ENCODE measurements at regions not wholly inside any gene's neighbourhood (a gene's known extent, or its start where the extent isn't known, plus 50 kb on each side); places are given as distances from the start of the nearest gene placed in this dataset.
"Not testable (repeated sequence)": the region's sequence is repeated elsewhere in the genome, so short reads cannot be mapped to it uniquely, and the experiment has no call there.

DNA sequence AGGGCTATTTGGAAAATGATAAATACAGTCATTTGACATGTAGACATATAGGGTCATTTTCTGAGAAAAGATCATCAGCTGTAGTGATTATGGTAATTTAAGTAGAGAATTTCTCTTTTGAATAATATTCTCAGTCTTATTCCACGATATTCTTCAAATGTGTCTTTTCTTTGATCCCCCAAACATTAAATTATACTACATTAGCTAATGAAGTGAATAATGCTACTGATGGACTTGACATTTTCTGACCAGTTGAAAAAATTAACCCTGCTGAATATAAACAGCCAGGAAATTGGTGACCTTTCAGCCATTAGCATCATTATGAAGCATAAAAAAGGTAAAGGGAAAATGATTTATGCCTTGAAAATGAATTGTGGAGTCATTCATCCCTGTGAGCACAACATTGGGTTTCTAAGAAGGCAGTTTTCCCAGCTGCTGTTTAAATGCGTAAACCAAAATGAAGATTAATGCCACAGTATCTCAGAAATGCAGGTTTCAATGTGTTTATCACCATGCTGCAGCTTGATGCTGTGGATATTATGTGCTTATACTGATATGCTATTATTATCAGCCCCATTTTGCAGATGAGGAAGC, 489.1 kb downstream of the KCTD16 start:
- Histone ChIP-seq H3K36me3 (ENCODE audit: control insufficient read depth in 1 of 2, insufficient read depth in 2 of 2, low read length in 2 of 2) (no peaks in the 10 kb centered on the region), H3K4me3 (ENCODE audit: low read depth in 1 of 2, low read length in 2 of 2) (no peak overlapping the region), H3K9me3 (ENCODE audit: control insufficient read depth in 1 of 2, low read length in 2 of 2) (no peaks in the 10 kb centered on the region), H3K27me3 (ENCODE audit: low read depth, low read length) (no peaks in the 10 kb centered on the region), H3K27ac (ENCODE audit: low read length) (no peak overlapping the region), H3K4me1 (ENCODE audit: control insufficient read depth in 1 of 2, insufficient read depth in 2 of 2, low read length in 2 of 2) (no peaks in the 10 kb centered on the region)

DNA sequence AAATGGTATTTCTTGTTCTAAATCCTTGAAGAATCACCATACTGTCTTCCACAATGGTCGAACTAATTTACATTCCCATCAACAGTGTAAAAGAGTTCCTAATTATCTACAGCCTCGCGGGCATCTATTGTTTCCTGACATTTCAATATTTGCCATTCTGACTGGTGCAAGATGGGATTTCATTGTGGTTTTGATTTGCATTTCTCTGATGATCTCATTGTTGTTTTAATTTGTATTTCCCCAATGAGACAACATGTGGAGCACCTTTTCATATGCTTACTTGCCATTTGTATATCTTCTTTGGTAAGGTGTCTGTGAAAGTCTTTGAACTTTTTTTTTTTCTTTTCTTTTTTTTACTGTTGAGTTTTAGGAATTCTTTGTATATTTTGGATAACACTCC, 473.6 kb downstream of the KCTD16 start:
- H3K27ac ChIP-seq (ENCODE audit: low read length) = no peak overlapping the region
- no peaks in the 10 kb centered on the region for H3K36me3 ChIP-seq (ENCODE audit: control insufficient read depth in 1 of 2, insufficient read depth in 2 of 2, low read length in 2 of 2)
- H3K4me1 ChIP-seq (ENCODE audit: control insufficient read depth in 1 of 2, insufficient read depth in 2 of 2, low read length in 2 of 2) = no peaks in the 10 kb centered on the region
- no peaks in the 10 kb centered on the region for H3K27me3 ChIP-seq (ENCODE audit: low read depth, low read length)
- H3K4me3 ChIP-seq (ENCODE audit: low read depth in 1 of 2, low read length in 2 of 2) = no peak overlapping the region
- no peaks in the 10 kb centered on the region for H3K9me3 ChIP-seq (ENCODE audit: control insufficient read depth in 1 of 2, low read length in 2 of 2)

- Histone ChIP-seq H3K27ac (ENCODE audit: low read length) (no peak overlapping the region), H3K27me3 (ENCODE audit: low read depth, low read length) (no peaks in the 10 kb centered on the region), H3K4me1 (ENCODE audit: control insufficient read depth in 1 of 2, insufficient read depth in 2 of 2, low read length in 2 of 2) (no peaks in the 10 kb centered on the region), H3K36me3 (ENCODE audit: control insufficient read depth in 1 of 2, insufficient read depth in 2 of 2, low read length in 2 of 2) (no peaks in the 10 kb centered on the region), H3K9me3 (ENCODE audit: control insufficient read depth in 1 of 2, low read length in 2 of 2) (peaks cover 0 to 17% of the 10 kb centered on the region in 2 donors), H3K4me3 (ENCODE audit: low read depth in 1 of 2, low read length in 2 of 2) (no peak overlapping the region)
These were observed 468.1 kb downstream of the KCTD16 start for GRCh38 chr5:144638787-144639186.

- H3K9me3 ChIP-seq (ENCODE audit: control insufficient read depth in 1 of 2, low read length in 2 of 2) = peaks cover 8 to 30% of the 10 kb centered on the region in 2 donors
These were observed 463.5 kb downstream of the KCTD16 start for GRCh38 chr5:144634138-144634537.

GRCh38 chr5:144598451-144599068, 427.9 kb downstream of the KCTD16 start:
- H3K4me1 ChIP-seq (ENCODE audit: control insufficient read depth in 1 of 2, insufficient read depth in 2 of 2, low read length in 2 of 2) = peaks cover 0 to 4% of the 10 kb centered on the region in 2 donors
- no peak overlapping the region for H3K27ac ChIP-seq (ENCODE audit: low read length)
- no peak overlapping the region for H3K4me3 ChIP-seq (ENCODE audit: low read depth in 1 of 2, low read length in 2 of 2)
- H3K36me3 ChIP-seq (ENCODE audit: control insufficient read depth in 1 of 2, insufficient read depth in 2 of 2, low read length in 2 of 2) = no peaks in the 10 kb centered on the region
- peaks cover 0 to 2% of the 10 kb centered on the region in 2 donors for H3K9me3 ChIP-seq (ENCODE audit: control insufficient read depth in 1 of 2, low read length in 2 of 2)
- no peaks in the 10 kb centered on the region for H3K27me3 ChIP-seq (ENCODE audit: low read depth, low read length)

More at GRCh38 chr5:144634138-144634537, 463.5 kb downstream of the KCTD16 start:
- no peak overlapping the region for H3K27ac ChIP-seq (ENCODE audit: low read length)
- no peaks in the 10 kb centered on the region for H3K4me1 ChIP-seq (ENCODE audit: control insufficient read depth in 1 of 2, insufficient read depth in 2 of 2, low read length in 2 of 2)
- H3K36me3 ChIP-seq (ENCODE audit: control insufficient read depth in 1 of 2, insufficient read depth in 2 of 2, low read length in 2 of 2) = no peaks in the 10 kb centered on the region
- no peaks in the 10 kb centered on the region for H3K27me3 ChIP-seq (ENCODE audit: low read depth, low read length)
- H3K4me3 ChIP-seq (ENCODE audit: low read depth in 1 of 2, low read length in 2 of 2) = no peak overlapping the region

GRCh38 chr5:144596517-144596916, 425.8 kb downstream of the KCTD16 start:
- Histone ChIP-seq H3K4me1 (ENCODE audit: control insufficient read depth in 1 of 2, insufficient read depth in 2 of 2, low read length in 2 of 2) (peaks cover 0 to 4% of the 10 kb centered on the region in 2 donors), H3K36me3 (ENCODE audit: control insufficient read depth in 1 of 2, insufficient read depth in 2 of 2, low read length in 2 of 2) (no peaks in the 10 kb centered on the region), H3K9me3 (ENCODE audit: control insufficient read depth in 1 of 2, low read length in 2 of 2) (peaks cover 0 to 2% of the 10 kb centered on the region in 2 donors), H3K27ac (ENCODE audit: low read length) (no peak overlapping the region), H3K4me3 (ENCODE audit: low read depth in 1 of 2, low read length in 2 of 2) (no peak overlapping the region), H3K27me3 (ENCODE audit: low read depth, low read length) (no peaks in the 10 kb centered on the region)

DNA sequence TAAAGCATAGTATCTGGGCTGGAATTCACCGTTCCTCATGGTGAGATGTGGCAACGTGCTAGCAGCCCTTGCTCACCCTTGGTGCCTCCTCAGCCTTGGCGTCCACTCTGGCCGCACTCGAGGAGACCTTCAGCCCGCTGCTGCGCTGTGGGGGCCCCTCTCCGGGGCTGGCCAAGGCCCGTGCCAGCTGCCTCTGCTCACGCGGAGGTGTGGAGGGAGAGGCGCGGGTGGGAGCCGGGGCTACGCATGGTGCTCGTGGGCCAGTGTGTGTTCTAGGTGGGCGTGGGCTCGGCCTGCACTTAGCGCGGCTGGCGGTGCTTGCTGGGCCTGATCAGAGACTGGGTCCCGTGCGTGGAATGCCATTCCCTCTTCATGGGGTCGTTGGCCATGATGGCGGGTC, 424.2 kb downstream of the KCTD16 start:
- H3K9me3 ChIP-seq (ENCODE audit: control insufficient read depth in 1 of 2, low read length in 2 of 2) = peaks cover 0 to 2% of the 10 kb centered on the region in 2 donors

DNA sequence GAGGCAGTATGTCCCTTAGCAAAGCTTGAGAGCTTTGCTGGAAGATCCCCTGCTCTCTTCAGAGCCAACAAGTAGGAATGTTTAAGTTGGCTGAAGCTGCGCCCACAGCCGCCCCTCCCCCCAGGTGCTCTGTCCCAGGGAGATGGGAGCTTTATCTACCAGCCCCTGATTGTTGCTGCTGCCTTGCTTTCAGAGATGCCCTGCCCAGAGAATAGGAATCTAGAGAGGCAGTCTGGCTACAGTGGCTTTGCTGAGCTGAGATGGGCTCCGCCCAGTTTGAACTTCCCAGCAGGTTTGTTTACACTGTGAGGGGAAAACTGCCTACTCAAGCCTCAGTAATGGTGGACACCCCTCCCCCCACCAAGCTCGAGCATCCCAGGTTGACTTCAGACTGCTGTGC, 423.6 kb downstream of the KCTD16 start:
- H3K27ac ChIP-seq (ENCODE audit: low read length); H3K27me3 ChIP-seq (ENCODE audit: low read depth, low read length); H3K4me3 ChIP-seq (ENCODE audit: low read depth in 1 of 2, low read length in 2 of 2); H3K36me3 ChIP-seq (ENCODE audit: control insufficient read depth in 1 of 2, insufficient read depth in 2 of 2, low read length in 2 of 2); H3K9me3 ChIP-seq (ENCODE audit: control insufficient read depth in 1 of 2, low read length in 2 of 2); H3K4me1 ChIP-seq (ENCODE audit: control insufficient read depth in 1 of 2, insufficient read depth in 2 of 2, low read length in 2 of 2): not testable (repeated sequence)

More for the DNA sequence above, 424.2 kb downstream of the KCTD16 start:
- no peak overlapping the region for H3K27ac ChIP-seq (ENCODE audit: low read length)
- no peaks in the 10 kb centered on the region for H3K27me3 ChIP-seq (ENCODE audit: low read depth, low read length)
- no peak overlapping the region for H3K4me3 ChIP-seq (ENCODE audit: low read depth in 1 of 2, low read length in 2 of 2)
- no peaks in the 10 kb centered on the region for H3K36me3 ChIP-seq (ENCODE audit: control insufficient read depth in 1 of 2, insufficient read depth in 2 of 2, low read length in 2 of 2)
- peaks cover 0 to 4% of the 10 kb centered on the region in 2 donors for H3K4me1 ChIP-seq (ENCODE audit: control insufficient read depth in 1 of 2, insufficient read depth in 2 of 2, low read length in 2 of 2)

DNA sequence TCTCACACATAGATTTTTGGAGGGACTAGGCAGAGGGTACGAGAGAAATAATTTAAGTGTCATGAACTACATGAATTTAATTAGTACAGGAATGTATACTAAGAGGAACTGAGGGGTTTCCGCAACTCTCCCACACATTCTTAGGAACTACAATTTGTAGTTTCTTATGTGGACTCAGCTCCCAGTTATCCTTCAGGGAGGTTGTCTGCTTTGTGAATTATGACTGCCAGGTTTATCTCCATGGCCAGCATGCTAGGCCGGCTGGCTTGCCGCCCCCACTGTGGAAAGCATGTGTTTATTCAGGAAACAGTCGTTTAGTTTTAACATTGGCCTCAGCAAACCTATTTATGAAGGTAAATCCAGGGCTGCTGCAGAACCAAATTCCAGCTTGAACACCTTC, 415.0 kb downstream of the KCTD16 start:
- Histone ChIP-seq H3K4me3 (ENCODE audit: low read depth in 1 of 2, low read length in 2 of 2) (no peak overlapping the region), H3K4me1 (ENCODE audit: control insufficient read depth in 1 of 2, insufficient read depth in 2 of 2, low read length in 2 of 2) (no peaks in the 10 kb centered on the region), H3K27ac (ENCODE audit: low read length) (no peak overlapping the region), H3K9me3 (ENCODE audit: control insufficient read depth in 1 of 2, low read length in 2 of 2) (no peaks in the 10 kb centered on the region), H3K27me3 (ENCODE audit: low read depth, low read length) (no peaks in the 10 kb centered on the region), H3K36me3 (ENCODE audit: control insufficient read depth in 1 of 2, insufficient read depth in 2 of 2, low read length in 2 of 2) (no peaks in the 10 kb centered on the region)

- Histone ChIP-seq H3K27ac (ENCODE audit: low read length) (no peak overlapping the region), H3K4me3 (ENCODE audit: low read depth in 1 of 2, low read length in 2 of 2) (no peak overlapping the region), H3K9me3 (ENCODE audit: control insufficient read depth in 1 of 2, low read length in 2 of 2) (no peaks in the 10 kb centered on the region), H3K27me3 (ENCODE audit: low read depth, low read length) (no peaks in the 10 kb centered on the region), H3K4me1 (ENCODE audit: control insufficient read depth in 1 of 2, insufficient read depth in 2 of 2, low read length in 2 of 2) (no peaks in the 10 kb centered on the region), H3K36me3 (ENCODE audit: control insufficient read depth in 1 of 2, insufficient read depth in 2 of 2, low read length in 2 of 2) (no peaks in the 10 kb centered on the region)
These were observed 413.1 kb downstream of the KCTD16 start for GRCh38 chr5:144583541-144584449.

DNA sequence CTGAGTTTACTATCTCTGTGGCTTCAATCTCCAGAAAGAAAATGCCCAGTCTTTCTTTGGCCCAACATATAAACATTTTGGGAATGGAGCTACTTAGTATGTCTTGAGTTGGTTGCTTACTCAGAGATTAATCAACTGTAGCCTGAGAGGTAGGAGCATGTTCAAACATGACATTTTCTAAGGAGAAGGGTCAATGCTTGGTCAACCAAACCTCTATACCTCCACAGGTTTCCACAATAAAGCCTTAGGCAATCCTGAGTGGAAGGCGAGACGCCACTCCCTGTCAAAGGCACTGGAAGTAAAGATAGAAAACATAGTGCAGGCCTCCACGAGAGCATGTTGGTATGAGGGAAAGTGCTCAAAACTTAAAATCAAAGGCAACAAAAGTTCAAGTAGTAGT, 411.4 kb downstream of the KCTD16 start:
- Histone ChIP-seq H3K9me3 (ENCODE audit: control insufficient read depth in 1 of 2, low read length in 2 of 2) (no peaks in the 10 kb centered on the region), H3K4me1 (ENCODE audit: control insufficient read depth in 1 of 2, insufficient read depth in 2 of 2, low read length in 2 of 2) (no peaks in the 10 kb centered on the region), H3K36me3 (ENCODE audit: control insufficient read depth in 1 of 2, insufficient read depth in 2 of 2, low read length in 2 of 2) (no peaks in the 10 kb centered on the region), H3K4me3 (ENCODE audit: low read depth in 1 of 2, low read length in 2 of 2) (no peak overlapping the region), H3K27ac (ENCODE audit: low read length) (no peak overlapping the region), H3K27me3 (ENCODE audit: low read depth, low read length) (no peaks in the 10 kb centered on the region)

All from muscle layer of duodenum (tissue), 2 donors.